Caco-2 (cell line): ENCODE measurements at regions not wholly inside any gene's neighbourhood (a gene's known extent, or its start where the extent isn't known, plus 50 kb on each side); places are given as distances from the start of the nearest gene placed in this dataset.

Experiments
- BruUV-seq: library from RNA; stranded (reverse); fragments of 400-500 nt; replicated peaks from 2 replicates; lab custom pipeline; 2021; lab: Mats Ljungman, UMichigan
- CTCF ChIA-PET: fragments of 300-600 bp; sonication (Branson Sonifier 250); formaldehyde crosslinking; loops from one replicate; lab custom pipeline; 2022; ENCODE audit warnings: antibody characterized with exemption; lab: Charles Lee
- POLR2A ChIA-PET: fragments of 300-600 bp; sonication (Branson Sonifier 250); formaldehyde crosslinking; loops from one replicate; lab custom pipeline; 2022; ENCODE audit warnings: antibody characterized with exemption; lab: Charles Lee
- DNase-seq, 2 experiments: peaks; one replicate each; pipeline versions ENCODE4 v3.0.0 to v3.0.0-alpha.2; 2020 to 2022
- H3K27me3 ChIP-seq: replicated peaks from 2 replicates; pipeline ENCODE4 v1.6.0; 2011; ENCODE audit warnings: low read length; ENCODE audit not compliant: control insufficient read depth, insufficient read depth
- H3K36me3 ChIP-seq: 2 replicates; pipeline ENCODE4 v1.5.1; 2011; ENCODE audit warnings: low read length; ENCODE audit not compliant: control insufficient read depth, insufficient read depth
- H3K4me1 ChIP-seq: fragments of 250-450 bp; sonication (Bioruptor Pico); 2 replicates; pipeline ENCODE4 v1.5.1; 2020; ENCODE audit warnings: mild to moderate bottlenecking
- H3K4me3 ChIP-seq: 2 replicates; pipeline ENCODE4 v1.5.1; 2011; ENCODE audit warnings: low read depth, mild to moderate bottlenecking, control low read depth, low read length
- H3K9me3 ChIP-seq: fragments of 250-450 bp; sonication (Bioruptor Pico); 2 replicates; pipeline ENCODE4 v1.5.1; 2020; ENCODE audit warnings: mild to moderate bottlenecking, moderate library complexity
- H3K27ac Mint-ChIP-seq: one replicate; pipeline ENCODE4 v1.8.0; 2022; ENCODE audit warnings: mixed read lengths; ENCODE audit not compliant: unreplicated experiment
- H3K27me3 Mint-ChIP-seq: one replicate; pipeline ENCODE4 v1.8.0; 2022; ENCODE audit warnings: mixed read lengths; ENCODE audit not compliant: insufficient read depth, unreplicated experiment
- H3K36me3 Mint-ChIP-seq: one replicate; pipeline ENCODE4 v1.8.0; 2022; ENCODE audit warnings: mild to moderate bottlenecking, mixed read lengths; ENCODE audit not compliant: insufficient read depth, unreplicated experiment
- H3K4me1 Mint-ChIP-seq: one replicate; pipeline ENCODE4 v1.8.0; 2022; ENCODE audit warnings: low read depth, mixed read lengths; ENCODE audit not compliant: unreplicated experiment
- H3K4me3 Mint-ChIP-seq: one replicate; pipeline ENCODE4 v1.8.0; 2022; ENCODE audit warnings: mild to moderate bottlenecking, moderate library complexity, mixed read lengths; ENCODE audit not compliant: unreplicated experiment
- H3K9me3 Mint-ChIP-seq: one replicate; pipeline ENCODE4 v1.8.0; 2022; ENCODE audit warnings: mixed read lengths; ENCODE audit not compliant: unreplicated experiment
- intact Hi-C: fragments of 100-400 bp; cut with micrococcal nuclease; formaldehyde crosslinking; loops from one replicate; pipeline ENCODE4 v1.10.0; 2022; ENCODE audit not compliant: unreplicated experiment
- TF ChIP-seq, protein P1 (sequence below), 2 experiments: fragments of 200-600 bp in 1 of 2; IDR thresholded peaks; 1 replicate in 1 of 2; 2 replicates in 1 of 2; pipeline versions ENCODE4 v1.5.1 to v1.8.0; 2011 to 2022; ENCODE audit warnings: antibody characterized with exemption in 1 of 2, control low read depth in 1 of 2, inconsistent platforms in 1 of 2, low read depth in 1 of 2, low read length in 1 of 2, mild to moderate bottlenecking in 1 of 2, moderate library complexity in 1 of 2; ENCODE audit not compliant: insufficient read depth in 1 of 2, severe bottlenecking in 1 of 2, unreplicated experiment in 1 of 2

DNA sequence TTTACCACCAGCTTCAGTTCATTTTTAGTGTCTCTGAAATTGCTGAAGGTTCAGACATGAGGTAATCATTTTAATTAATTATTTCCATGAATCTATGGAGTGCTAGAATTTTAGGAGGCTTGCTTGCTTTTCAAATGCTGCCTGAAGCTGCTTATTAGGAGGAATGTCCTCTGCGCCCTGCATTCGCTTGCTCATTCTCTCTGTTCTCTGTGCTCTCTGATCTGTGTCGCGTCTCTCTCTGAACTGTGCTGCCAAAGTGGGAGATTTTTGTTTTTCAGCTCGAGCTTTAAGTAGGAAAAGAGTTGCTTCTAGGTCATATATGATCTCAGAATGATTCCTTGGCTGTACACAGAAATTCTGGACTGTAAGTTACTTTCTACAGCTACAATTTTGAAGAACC, 101.7 kb upstream of the PRR16 start:
- H3K27ac Mint-ChIP-seq = no peak overlapping the region
- H3K4me3 Mint-ChIP-seq = no peak overlapping the region
- no peaks in the 10 kb centered on the region for H3K4me1 ChIP-seq
- ChIA-PET POLR2A (no interaction called here), CTCF (no interaction called here)
- no peaks in the 10 kb centered on the region for H3K27me3 Mint-ChIP-seq
- peaks cover 7% of the 10 kb centered on the region for H3K4me1 Mint-ChIP-seq
- H3K9me3 ChIP-seq = no peaks in the 10 kb centered on the region
- DNase-seq = no peak
- H3K9me3 Mint-ChIP-seq = no peaks in the 10 kb centered on the region
- no TSS peak for BruUV-seq
- TF ChIP-seq, protein P1, sequence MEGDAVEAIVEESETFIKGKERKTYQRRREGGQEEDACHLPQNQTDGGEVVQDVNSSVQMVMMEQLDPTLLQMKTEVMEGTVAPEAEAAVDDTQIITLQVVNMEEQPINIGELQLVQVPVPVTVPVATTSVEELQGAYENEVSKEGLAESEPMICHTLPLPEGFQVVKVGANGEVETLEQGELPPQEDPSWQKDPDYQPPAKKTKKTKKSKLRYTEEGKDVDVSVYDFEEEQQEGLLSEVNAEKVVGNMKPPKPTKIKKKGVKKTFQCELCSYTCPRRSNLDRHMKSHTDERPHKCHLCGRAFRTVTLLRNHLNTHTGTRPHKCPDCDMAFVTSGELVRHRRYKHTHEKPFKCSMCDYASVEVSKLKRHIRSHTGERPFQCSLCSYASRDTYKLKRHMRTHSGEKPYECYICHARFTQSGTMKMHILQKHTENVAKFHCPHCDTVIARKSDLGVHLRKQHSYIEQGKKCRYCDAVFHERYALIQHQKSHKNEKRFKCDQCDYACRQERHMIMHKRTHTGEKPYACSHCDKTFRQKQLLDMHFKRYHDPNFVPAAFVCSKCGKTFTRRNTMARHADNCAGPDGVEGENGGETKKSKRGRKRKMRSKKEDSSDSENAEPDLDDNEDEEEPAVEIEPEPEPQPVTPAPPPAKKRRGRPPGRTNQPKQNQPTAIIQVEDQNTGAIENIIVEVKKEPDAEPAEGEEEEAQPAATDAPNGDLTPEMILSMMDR (IDR thresholded peaks at IDR 0.05; ENCODE audit: insufficient read depth in 1 of 2, low read depth in 1 of 2, low read length in 1 of 2, severe bottlenecking in 1 of 2, unreplicated experiment in 1 of 2) = no peak
- no peaks in the 10 kb centered on the region for H3K27me3 ChIP-seq
- no peak overlapping the region for H3K4me3 ChIP-seq
- no peaks in the 10 kb centered on the region for H3K36me3 ChIP-seq
- intact Hi-C loops = no loop called here
- no peaks in the 10 kb centered on the region for H3K36me3 Mint-ChIP-seq

DNA sequence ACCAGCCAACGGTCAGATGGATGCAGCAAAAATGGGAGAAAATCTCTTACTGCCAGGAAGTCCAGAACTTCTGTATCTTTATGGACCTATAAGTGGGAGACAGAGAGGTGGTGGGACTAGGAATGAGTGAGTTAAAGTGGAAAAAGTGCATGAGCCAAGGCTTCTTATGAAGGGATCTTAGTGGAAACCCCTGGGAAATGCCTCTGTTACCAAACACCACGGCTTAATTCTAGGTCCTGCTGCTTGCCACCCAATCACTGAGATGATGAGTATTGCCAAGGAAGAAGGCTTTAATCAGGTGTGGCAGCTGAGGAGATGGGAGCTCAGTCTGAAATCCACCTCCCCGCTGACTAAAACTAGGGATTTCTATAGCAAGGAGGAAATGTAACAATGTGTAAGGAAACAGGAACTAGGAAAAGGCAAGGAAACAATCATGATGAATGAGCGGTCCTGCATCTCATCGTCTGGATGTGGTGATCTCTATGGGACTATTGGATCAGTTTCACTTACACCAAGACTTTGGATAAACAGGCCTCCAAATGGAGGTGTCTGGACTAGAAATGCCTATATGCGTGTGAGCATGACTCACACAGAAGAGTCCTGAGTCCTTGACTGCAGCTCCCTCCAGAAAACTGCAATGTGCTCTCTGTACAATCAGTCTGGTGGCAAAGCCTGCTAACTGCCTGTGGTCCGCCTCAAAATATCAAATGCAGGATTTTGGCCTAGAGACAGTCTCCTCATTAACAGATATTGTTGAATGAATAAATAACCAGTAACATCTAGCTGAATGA, 98.2 kb upstream of the PRR16 start:
- CTCF ChIA-PET = no interaction called here
- Mint-ChIP-seq H3K9me3 (no peaks in the 10 kb centered on the region), H3K36me3 (no peaks in the 10 kb centered on the region), H3K27me3 (no peaks in the 10 kb centered on the region), H3K4me3 (no peak overlapping the region), H3K27ac (no peak overlapping the region), H3K4me1 (peaks cover 7% of the 10 kb centered on the region)
- TF ChIP-seq, protein P1 (IDR thresholded peaks at IDR 0.05; ENCODE audit: insufficient read depth in 1 of 2, low read depth in 1 of 2, low read length in 1 of 2, severe bottlenecking in 1 of 2, unreplicated experiment in 1 of 2) = no peak
- BruUV-seq = no TSS peak
- Histone ChIP-seq H3K9me3 (no peaks in the 10 kb centered on the region; the same call in 1 of the 2 replicates), H3K4me1 (no peaks in the 10 kb centered on the region), H3K4me3 (no peak overlapping the region), H3K27me3 (no peaks in the 10 kb centered on the region), H3K36me3 (no peaks in the 10 kb centered on the region)
- intact Hi-C loops = no loop called here
- no peak for DNase-seq
- POLR2A ChIA-PET = no interaction called here

DNA sequence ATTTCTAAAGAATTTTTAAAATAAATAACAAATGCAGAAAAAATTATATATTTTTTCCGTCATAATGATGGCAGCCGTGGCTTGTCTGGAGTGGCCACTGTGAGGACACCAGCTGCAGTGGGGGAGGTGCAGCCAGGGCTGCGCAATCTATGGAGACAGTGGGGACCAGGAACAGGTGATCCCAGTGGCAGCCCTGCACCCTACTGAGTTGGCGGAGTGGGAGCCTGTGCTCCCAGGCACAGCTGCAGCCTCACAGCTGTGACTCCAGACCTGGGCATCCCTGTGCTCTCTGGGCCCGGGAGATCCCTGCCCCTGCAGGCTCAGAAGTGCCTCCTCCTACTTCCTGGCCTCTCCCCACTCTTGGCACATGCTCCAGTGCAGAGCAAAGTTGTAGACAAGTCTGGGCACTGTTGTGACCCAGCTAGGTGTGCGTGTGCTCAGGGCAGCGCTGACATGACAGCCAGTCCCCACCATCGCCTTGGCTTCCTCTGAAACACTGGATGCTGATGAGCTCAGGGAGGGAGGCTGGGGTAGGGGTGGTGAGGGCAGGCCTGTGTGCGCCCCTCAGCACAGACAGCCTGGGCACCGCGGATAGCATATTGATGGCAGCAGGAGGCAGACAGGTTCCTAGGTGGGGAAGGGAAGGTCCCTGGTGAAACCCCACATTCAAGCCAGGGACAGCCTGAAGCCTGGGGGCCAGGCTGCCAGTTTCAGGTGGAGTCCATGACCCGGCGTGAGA, 96.0 kb upstream of the PRR16 start:
- BruUV-seq = no TSS peak
- TF ChIP-seq, protein P1 (IDR thresholded peaks at IDR 0.05; ENCODE audit: insufficient read depth in 1 of 2, low read depth in 1 of 2, low read length in 1 of 2, severe bottlenecking in 1 of 2, unreplicated experiment in 1 of 2) = no peak
- Mint-ChIP-seq H3K27me3 (no peaks in the 10 kb centered on the region), H3K9me3 (no peaks in the 10 kb centered on the region), H3K27ac (no peak overlapping the region), H3K4me3 (no peak overlapping the region), H3K4me1 (peaks cover 3% of the 10 kb centered on the region), H3K36me3 (no peaks in the 10 kb centered on the region)
- Histone ChIP-seq H3K27me3 (no peaks in the 10 kb centered on the region), H3K4me3 (no peak overlapping the region), H3K4me1 (no peaks in the 10 kb centered on the region), H3K36me3 (no peaks in the 10 kb centered on the region), H3K9me3 (no peaks in the 10 kb centered on the region; the same call in 1 of the 2 replicates)
- intact Hi-C loops = no loop called here
- CTCF ChIA-PET = no interaction called here
- DNase-seq = no peak
- POLR2A ChIA-PET = no interaction called here
